HG02885 (cell line): ENCODE measurements at regions not wholly inside any gene's neighbourhood (a gene's known extent, or its start where the extent isn't known, plus 50 kb on each side); places are given as distances from the start of the nearest gene placed in this dataset.

ENCODE experiments used
- ATAC-seq: cut with Tn5 transposase; IDR thresholded peaks from one replicate; pipeline ENCODE4 v1.9.1; 2021; ENCODE audit warnings: mild to moderate bottlenecking; ENCODE audit not compliant: unreplicated experiment, poor library complexity

DNA sequence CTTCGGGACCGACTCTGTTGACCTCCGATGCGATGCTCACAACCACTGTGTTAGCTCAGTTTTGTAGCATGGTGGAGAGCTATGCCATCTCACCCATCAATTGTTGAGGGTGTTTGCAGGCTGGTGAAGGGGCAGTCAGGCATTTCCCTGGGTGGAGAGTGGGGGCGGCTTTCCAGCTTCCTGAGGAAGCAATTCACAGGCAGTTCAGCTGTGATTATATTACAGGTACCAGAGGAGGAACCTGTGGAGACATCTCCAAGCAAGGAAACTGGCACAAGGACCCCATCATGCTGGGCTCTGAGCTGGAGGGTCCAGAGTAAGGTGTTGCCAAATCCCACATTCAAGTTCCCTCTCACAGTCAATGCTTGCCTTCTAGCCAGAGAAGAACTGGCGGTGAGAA is 166.0 kb upstream of the ZNF536 start:
- ATAC-seq: no peak

DNA sequence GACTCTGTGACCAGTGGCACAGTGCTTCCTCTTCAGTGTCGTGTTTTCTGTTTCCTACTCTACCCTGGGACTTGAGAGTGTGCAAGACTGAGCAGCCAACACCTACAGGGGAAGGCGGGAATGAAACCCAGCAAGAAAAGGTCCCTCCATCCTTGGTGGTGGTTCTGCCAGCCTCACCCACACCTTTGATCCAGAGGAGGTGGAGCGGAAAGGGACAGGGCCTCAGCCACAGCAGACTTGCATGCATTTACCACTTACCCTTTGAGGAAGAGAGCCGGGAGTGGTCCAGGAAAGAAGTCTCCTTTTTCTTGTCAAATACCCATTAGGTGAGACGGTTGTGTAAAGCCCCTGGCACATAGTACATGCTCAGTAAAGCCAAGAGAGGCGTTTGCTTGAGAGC is 164.8 kb upstream of the ZNF536 start:
- ATAC-seq: no peak

DNA sequence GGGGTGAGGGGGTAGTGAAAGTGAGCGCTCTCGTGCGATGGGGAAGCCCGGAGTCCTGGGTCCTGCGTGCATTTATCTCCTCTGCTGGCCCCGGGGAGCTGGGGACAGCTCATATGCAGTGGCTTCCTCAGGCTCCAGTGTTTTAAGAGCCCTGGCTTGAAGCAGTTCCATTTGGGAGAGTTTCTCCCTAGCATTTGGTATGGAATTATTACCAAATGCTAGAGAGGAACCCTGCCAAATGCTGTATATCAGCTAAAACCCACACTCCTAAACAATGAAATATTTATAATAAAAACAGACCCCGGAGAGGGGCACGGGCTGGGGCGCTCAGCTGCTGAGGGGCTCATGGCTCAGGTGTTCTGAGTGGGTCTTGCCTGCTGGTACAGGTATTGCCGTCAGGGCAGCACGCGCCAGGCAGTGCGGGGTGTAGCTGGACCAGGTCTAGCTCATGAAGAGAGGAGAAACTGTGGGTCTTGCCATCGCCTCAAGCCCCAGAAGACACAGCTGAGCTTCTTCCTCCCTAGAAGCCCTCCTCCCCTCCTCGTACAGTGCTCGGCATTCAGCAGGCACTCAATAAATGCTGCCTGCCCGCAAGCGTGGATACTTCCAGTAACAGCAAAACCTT is 163.6 kb upstream of the ZNF536 start:
- ATAC-seq: no peak

DNA sequence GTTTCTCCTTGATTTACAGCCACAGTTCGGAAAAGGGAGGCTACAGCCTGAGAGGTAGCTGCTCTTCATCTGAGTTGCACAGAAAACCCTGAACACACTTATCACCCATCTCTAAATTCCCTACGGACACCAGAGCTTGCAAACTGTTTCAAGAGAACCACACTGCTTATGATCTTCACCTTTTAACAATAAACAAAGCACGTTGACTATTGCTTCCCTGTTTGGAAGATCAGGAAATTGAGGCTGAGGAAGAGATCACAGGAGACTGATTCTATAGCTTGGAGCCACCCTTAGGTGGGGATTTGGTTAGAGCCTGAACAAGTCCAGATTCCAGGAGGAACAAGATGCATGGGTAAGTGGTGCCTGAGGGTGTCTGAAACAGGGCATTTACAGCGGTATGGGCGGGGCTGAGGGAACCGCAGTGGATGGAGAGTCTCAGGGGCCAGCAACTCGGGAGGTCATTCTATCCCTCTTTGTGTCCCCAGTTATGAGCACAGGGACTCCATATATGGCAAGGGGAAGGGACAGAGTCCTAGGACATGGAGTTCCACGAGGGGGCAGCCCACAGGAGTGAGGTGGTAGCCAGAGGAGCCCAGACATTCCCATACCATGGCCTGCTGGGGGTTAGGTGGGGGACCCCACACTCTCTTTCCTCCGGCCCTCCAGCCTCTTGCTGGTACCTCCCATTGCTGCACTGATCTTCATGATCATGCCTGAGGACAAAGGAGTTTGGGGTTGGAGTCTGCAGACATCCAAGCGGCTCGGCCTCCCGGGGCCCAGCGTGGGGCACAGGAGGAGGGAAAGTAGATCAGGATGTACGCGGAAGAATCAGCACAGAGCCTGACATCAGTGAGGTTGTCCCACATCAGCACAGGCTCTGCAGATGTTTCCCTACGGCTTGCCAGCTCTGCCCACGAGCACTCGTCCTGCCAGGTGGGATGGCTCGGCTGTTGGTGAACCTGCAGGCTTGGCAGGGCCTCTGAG is 162.3 kb upstream of the ZNF536 start:
- ATAC-seq: no peak

DNA sequence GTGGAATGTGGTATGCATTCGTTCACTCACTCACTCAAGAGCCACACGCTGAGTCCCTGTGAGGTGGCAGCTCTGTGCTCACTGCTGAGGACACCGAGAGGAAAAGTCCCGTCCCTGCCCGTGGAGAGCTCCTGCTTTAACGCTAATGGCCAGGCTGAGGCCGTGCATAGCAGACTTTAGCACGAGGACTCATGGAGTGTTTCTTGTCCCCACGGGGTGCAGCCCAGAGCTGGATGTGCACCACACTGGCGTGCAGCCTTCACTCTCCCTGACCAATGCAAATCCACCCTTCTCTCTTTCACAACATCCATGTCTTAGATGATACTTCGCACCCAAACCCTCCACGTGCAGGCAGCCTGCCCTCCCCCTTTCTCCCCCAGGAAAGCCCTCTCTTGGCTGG is 159.6 kb upstream of the ZNF536 start:
- no peak for ATAC-seq

DNA sequence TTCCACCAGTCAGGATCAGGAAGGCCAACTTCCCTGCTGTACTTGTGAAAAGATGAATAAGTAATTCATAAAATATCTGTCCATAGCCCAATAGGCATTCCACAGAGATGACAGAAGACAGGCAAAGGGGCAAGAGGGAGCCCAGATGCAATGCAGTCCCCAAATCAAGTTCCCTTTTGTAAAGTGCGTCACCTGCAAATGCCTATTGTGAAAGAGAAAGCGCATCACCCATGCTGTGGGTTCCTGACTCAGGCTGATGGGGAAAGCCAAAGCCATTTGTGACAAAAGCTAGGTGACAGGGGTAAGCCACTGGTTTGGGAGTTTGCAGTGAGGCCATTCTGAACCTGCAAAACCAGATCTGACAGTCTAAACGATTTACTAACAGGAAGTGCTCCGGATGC is 157.5 kb upstream of the ZNF536 start:
- no peak for ATAC-seq

DNA sequence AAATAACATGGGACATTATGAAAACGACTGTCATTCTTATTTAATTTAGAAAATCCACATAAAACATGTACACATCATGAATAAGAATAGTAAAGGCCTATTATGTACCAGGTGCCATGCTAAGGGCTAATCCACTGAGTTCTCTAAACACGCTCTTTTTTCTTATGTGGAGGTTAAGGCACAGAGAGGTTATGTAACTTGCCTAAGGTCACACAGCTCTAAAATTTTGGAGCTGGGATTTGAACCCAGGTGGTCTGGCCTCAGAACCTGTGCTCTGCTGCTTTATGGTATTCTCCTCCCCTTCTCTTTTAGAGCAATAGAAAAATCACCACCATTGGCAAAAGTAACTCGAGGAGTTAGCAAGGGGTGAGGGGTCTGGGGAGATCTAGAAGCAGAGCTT is 156.9 kb upstream of the ZNF536 start:
- ATAC-seq: no peak

DNA sequence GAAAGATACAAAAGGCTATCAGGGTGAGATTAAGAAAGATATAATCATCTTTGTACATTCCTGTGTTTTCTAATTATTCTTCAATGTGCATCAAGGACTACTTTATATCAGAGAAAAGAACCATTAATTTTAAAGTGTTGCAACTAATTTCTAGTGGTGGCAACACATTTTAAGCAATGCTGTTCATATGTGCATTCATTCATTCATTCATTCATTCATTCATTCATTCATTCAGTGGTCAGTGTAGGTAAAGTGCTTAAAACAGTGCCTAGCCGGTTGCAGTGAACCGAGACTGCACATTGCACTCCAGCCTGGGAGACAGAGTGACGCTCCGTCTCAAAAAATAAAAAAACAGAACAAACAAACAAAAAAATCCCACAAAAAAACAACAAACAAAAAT is 155.7 kb upstream of the ZNF536 start:
- no peak for ATAC-seq

DNA sequence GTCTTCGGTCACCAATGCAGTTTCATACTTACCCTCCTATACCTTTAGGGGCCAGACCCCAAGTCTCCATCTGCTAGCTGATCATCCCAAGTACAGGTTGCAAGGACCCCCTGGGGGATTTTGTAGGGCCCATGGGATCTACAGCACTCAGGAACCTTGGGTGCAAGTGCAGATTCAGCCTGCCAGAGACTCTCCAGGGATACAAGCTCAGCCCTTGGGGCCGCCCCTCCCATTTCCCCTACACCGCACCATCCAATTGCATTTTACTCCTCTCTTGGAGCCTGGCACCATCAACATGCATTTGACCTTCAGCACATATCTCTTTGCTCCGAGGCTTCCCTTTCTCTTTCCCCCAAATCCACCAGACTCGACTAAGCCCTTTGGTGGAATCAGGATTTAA is 154.7 kb upstream of the ZNF536 start:
- ATAC-seq: no peak

DNA sequence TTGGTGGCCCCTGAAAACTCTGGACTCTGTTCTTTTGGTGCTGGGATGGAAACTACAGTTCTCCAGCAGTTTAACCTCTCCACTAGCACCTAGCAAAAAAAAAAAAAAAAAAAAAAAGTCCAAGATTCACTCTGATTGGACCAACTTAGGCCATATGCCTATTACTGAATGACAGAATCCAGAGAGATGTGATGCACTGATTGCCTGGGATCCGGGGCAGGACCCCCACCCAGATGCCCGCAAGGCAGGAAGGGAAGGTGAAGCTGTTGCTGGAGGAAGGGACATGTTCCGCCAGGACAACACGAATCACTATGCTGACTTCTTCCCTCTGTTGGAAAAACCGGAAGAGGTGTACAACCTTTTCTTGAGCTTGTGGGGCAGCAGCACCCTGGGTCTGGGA is 152.5 kb upstream of the ZNF536 start:
- no peak for ATAC-seq

DNA sequence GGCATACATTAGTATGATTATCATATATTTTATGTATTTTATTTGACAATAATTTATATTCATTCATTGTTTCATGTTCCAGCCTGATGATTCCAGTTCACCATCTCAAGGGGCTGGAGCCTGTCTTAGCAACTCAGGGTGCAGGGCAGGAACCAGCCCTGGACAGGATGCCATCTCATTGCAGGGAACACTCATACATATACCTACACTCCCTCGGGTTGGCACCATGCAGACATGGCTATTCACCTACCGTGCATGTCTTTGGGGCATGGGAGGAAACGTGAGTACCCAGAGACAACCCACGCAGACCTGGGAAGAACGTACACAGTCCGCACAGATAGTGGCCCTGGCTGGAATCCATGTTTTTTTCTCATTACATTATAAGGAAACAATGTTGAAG is 151.0 kb upstream of the ZNF536 start:
- no peak for ATAC-seq

DNA sequence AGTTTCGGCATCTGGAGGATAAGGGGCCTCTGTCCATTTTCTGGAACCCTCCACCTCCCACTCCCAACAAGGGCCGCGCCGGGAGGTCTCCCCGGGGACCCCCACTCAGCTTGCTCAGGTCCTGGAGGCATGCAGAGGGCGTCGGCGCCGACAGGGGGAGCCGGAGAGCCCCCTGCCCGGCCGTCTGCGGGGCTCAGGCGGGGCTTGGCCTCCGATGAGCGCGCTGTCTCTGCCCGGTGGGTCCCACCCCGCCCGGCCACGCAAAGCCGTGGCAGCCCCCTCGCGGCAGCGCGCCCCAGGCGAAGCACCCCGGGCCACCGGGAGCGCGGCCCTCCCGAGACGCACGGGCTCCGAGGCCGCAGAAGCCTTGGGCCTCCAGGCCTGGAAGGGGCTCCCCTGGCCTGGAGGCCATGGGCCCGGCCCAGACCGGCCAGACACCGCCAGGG is 149.7 kb upstream of the ZNF536 start:
- ATAC-seq: no peak

DNA sequence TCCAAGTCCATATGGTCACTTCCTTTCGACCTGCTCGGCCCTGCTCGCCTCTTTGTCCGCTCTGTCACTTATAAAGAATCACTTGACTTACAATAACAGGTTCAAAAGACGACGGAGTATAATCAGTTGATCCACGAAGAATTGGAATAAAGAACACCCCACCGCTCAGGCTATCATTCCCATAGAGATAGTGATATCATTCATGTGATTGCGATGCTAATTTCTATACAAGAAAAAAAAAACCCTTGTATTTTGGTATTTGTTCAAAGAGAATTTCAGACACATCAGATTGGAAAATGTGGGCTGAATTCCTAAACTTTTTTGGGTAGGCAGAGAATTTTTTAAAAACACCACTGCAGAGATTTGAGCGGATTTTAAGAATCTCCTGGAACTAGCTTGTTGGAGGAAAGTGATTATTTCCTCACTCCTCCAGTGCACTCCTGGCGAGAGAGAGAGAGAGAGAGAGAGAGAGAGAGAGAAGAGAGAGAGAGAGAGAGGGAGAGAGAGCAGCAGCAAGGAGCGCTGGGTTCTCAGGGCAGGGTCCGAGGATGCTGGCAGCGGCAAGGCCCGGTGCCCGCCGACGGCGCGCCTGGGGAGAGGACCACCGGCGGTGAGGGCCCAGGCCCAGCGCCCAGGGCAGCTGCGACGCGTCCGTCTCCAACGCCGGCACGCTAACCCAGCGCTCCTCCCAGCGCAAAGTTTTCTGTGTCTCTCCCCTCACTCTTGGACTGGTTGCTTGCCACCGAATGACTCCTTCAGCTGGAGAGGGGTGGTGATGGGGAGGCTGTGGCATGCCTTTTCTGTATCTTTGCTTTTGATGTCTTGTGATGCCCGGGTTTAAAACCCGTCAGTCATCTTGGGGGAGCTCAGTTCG is 149.0 kb upstream of the ZNF536 start:
- ATAC-seq: no peak

DNA sequence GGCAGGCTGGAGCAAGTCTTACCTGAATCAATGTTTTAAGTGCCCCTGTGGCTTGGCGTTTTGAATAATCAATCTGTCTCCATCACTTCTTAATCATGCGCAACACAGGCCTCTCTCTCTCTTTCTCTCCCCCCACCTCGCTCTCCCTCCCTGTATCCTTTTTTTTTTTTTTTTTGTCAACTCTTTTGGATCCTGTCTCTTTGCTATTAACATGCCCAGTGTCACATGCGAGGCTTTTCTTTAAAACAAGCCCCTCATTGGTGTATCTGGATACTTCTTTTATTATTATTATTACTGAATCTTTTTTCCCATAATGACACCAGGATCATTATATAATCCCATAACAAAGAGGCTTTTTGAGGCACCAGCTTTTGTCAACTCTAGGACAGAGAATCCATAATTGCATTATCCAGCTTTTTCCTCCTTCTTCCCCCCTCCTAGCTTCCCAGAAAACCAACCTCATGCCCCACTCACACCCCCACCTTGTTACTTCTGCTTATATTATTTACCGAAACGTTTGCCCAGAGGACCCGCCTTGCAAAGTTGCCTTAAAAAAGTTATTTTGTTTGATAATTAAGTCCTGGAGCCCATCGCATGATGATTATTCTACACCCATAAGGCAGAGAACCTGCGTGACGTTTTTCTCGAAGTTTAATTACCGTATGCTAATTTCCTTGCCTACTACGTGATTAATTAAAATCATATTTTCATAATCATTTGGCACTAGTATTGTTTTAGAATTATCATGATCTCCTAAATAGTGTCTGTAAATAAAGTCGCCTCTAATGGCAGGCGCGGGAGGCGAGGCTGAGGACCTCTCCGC is 148.1 kb upstream of the ZNF536 start:
- ATAC-seq: no peak

DNA sequence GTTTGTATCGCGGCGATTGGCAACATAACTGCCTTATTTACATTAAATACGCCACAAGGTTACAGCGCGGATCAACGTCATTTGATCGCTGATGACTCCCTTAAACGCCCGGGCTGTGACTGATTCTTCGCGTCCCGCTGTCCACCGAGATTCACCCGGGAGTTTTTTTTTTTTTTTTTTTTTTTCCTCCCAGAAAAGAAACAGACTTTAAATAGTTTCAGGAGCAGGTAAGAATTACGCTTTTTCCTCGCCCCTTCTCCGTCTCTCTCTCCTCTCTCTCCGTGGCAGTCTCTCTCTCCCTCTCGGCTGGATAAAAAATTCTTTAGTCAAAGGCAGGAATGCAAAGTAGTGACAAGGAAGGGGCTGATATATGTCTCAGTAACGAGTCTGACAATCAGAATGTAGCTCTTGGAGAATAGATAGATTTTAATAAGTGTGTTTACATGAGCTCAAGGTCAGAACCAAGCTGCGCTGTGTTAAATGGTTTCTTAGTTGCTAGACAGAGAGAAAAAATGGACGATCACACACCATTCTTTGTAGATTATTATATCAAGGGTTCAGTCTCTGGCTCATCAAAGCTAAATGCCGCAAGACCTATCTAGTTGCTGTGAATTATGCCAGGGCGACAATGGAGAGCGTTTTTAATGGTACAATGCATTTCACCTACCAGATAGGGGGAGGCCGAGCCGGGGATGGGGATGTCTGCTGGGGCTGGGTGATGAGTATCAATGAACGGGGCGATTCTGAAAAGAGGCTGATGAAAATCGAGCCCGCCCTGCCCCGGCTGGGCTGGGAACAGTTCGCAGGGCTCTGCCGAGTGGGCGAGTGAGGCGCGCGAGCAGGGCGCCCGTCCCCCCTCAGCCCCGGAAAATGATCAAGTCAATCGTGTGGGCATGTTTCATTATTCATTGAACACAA is 147.2 kb upstream of the ZNF536 start:
- no peak for ATAC-seq

DNA sequence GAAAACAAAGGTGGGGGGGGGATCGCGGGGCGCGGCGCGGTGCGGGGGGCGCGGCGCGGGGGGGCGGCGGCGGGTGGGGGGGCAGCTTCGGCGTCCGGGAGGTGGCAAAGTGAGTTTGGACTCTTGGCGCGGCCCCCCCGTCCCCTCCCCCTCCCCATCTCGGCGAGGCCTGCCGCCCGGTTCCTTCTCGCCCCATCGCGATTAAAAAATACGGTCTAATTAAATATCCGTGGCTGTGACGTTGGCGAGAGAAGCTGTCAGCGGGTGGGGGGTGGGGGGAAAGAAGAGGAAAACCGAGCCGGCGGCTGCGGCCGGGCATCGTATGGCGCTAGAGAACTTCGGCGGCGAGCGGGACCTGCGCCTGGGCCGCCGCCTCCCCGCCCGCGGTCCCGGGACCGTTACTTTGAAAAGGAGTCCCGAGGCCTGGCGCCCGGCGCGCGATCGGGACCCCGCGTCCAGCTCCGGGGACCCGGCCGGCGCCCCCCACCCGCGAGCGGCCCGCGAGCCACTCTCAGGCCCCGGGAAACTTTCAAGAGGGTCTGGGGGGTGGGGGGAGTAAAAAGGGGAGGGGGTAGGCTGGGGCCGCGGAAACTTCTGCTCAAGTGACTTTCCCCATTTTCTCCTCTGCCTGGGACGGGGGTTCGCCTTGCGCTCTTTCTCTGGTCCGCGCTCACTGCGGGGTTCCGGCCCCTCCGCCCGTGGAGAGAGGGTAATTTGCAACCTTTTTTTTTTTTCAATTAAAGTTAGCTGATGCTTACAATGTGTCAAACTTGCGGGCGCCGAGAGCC is 146.3 kb upstream of the ZNF536 start:
- ATAC-seq: no peak

DNA sequence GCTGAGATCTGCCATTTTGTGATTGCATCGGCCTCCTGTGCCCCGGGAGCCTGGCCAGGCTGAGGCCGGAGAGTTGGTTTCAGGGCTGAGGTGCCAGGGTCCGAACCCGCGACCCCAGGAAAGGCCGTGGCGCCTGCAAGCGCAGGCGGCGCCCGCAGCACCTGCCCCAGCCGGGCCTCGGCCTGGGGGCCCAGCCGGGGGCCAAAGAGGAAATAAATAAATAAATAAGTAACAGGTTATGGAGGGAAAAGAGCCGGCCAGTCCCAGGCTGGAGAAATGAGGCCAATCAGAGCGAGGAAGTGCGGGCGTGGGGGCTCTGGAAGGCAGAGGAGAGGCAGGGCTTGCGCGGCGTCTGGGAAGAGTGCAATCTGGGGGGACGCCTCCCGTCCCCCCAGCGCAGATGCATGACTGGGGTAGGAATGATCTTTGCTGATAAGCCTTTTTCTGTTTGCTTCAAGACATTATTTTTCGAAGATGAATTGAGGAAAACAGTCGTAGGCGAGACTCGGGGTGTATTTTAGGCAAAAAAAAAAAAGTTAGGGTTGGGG is 145.6 kb upstream of the ZNF536 start:
- ATAC-seq: no peak
